ENCODE measurements at regions not wholly inside any gene's neighbourhood (a gene's known extent, or its start where the extent isn't known, plus 50 kb on each side); places are given as distances from the start of the nearest gene placed in this dataset.
"Not testable (repeated sequence)": the region's sequence is repeated elsewhere in the genome, so short reads cannot be mapped to it uniquely, and the experiment has no call there.

GRCh38 chr6:43891072-43891870 lies 121.3 kb downstream of the VEGFA start:
- H3K27ac Mint-ChIP-seq: no peak overlapping the region
- no peaks in the 10 kb centered on the region for H3K36me3 Mint-ChIP-seq (ENCODE audit: low read depth)
- peaks cover 23% of the 10 kb centered on the region for H3K27me3 Mint-ChIP-seq
- H3K4me1 Mint-ChIP-seq: no peaks in the 10 kb centered on the region
- no peak for DNase-seq
- ChIA-PET POLR2A (no interaction called here), CTCF (no interaction called here)
- H3K4me3 Mint-ChIP-seq: no peak overlapping the region
- H3K9me3 Mint-ChIP-seq: no peaks in the 10 kb centered on the region

GRCh38 chr6:43890197-43891062 lies 120.4 kb downstream of the VEGFA start:
- Mint-ChIP-seq H3K4me1 (no peaks in the 10 kb centered on the region), H3K36me3 (ENCODE audit: low read depth) (no peaks in the 10 kb centered on the region), H3K4me3 (no peak overlapping the region), H3K27ac (no peak overlapping the region), H3K27me3 (peaks cover 23% of the 10 kb centered on the region), H3K9me3 (no peaks in the 10 kb centered on the region)
- CTCF ChIA-PET: no interaction called here
- no peak for DNase-seq
- POLR2A ChIA-PET: no interaction called here

GRCh38 chr6:43887906-43888683 lies 118.1 kb downstream of the VEGFA start:
- no peak overlapping the region for H3K4me3 Mint-ChIP-seq
- peaks cover 20% of the 10 kb centered on the region for H3K27me3 Mint-ChIP-seq
- CTCF ChIA-PET: no interaction called here
- POLR2A ChIA-PET: no interaction called here
- no peak overlapping the region for H3K27ac Mint-ChIP-seq
- no peaks in the 10 kb centered on the region for H3K9me3 Mint-ChIP-seq
- no peaks in the 10 kb centered on the region for H3K36me3 Mint-ChIP-seq (ENCODE audit: low read depth)
- no peaks in the 10 kb centered on the region for H3K4me1 Mint-ChIP-seq
- no peak for DNase-seq

- peaks cover 18% of the 10 kb centered on the region for H3K27me3 Mint-ChIP-seq
- POLR2A ChIA-PET: no interaction called here
Measured at GRCh38 chr6:43887340-43887858, 117.4 kb downstream of the VEGFA start.

GRCh38 chr6:43886717-43887339 lies 116.8 kb downstream of the VEGFA start:
- no peaks in the 10 kb centered on the region for H3K9me3 Mint-ChIP-seq
- CTCF ChIA-PET: no interaction called here

More at GRCh38 chr6:43887340-43887858, 117.4 kb downstream of the VEGFA start:
- Mint-ChIP-seq H3K4me3 (no peak overlapping the region), H3K36me3 (ENCODE audit: low read depth) (no peaks in the 10 kb centered on the region), H3K9me3 (no peaks in the 10 kb centered on the region), H3K4me1 (no peaks in the 10 kb centered on the region), H3K27ac (no peak overlapping the region)
- CTCF ChIA-PET: no interaction called here
- DNase-seq: no peak

GRCh38 chr6:43886067-43886461 lies 116.1 kb downstream of the VEGFA start:
- Mint-ChIP-seq H3K27ac (no peak overlapping the region), H3K36me3 (ENCODE audit: low read depth) (no peaks in the 10 kb centered on the region), H3K27me3 (peaks cover 8% of the 10 kb centered on the region), H3K9me3 (no peaks in the 10 kb centered on the region), H3K4me1 (no peaks in the 10 kb centered on the region), H3K4me3 (no peak overlapping the region)
- no peak for DNase-seq
- ChIA-PET POLR2A (no interaction called here), CTCF (no interaction called here)

More at GRCh38 chr6:43886717-43887339, 116.8 kb downstream of the VEGFA start:
- no peaks in the 10 kb centered on the region for H3K4me1 Mint-ChIP-seq
- no peaks in the 10 kb centered on the region for H3K36me3 Mint-ChIP-seq (ENCODE audit: low read depth)
- peaks cover 15% of the 10 kb centered on the region for H3K27me3 Mint-ChIP-seq
- H3K4me3 Mint-ChIP-seq: no peak overlapping the region
- no peak for DNase-seq
- H3K27ac Mint-ChIP-seq: no peak overlapping the region
- POLR2A ChIA-PET: no interaction called here

- no peaks in the 10 kb centered on the region for H3K4me1 Mint-ChIP-seq
- H3K4me3 Mint-ChIP-seq: no peak overlapping the region
- ChIA-PET CTCF (no interaction called here), POLR2A (no interaction called here)
- H3K9me3 Mint-ChIP-seq: no peaks in the 10 kb centered on the region
- no peak overlapping the region for H3K27ac Mint-ChIP-seq
- no peaks in the 10 kb centered on the region for H3K36me3 Mint-ChIP-seq (ENCODE audit: low read depth)
- H3K27me3 Mint-ChIP-seq: peaks cover 5% of the 10 kb centered on the region
- no peak for DNase-seq
Measured at GRCh38 chr6:43885399-43886066, 115.5 kb downstream of the VEGFA start.

- H3K36me3 Mint-ChIP-seq (ENCODE audit: low read depth): no peaks in the 10 kb centered on the region
- POLR2A ChIA-PET: no interaction called here
- DNase-seq: no peak
- H3K4me3 Mint-ChIP-seq: no peak overlapping the region
- no peaks in the 10 kb centered on the region for H3K9me3 Mint-ChIP-seq
- no peak overlapping the region for H3K27ac Mint-ChIP-seq
- H3K27me3 Mint-ChIP-seq: no peaks in the 10 kb centered on the region
- CTCF ChIA-PET: no interaction called here
- H3K4me1 Mint-ChIP-seq: no peaks in the 10 kb centered on the region
Measured at GRCh38 chr6:43884652-43885022, 114.6 kb downstream of the VEGFA start.

GRCh38 chr6:43883847-43884651 lies 114.0 kb downstream of the VEGFA start:
- no peaks in the 10 kb centered on the region for H3K36me3 Mint-ChIP-seq (ENCODE audit: low read depth)
- DNase-seq: no peak
- POLR2A ChIA-PET: no interaction called here
- no peaks in the 10 kb centered on the region for H3K9me3 Mint-ChIP-seq
- CTCF ChIA-PET: no interaction called here
- no peak overlapping the region for H3K27ac Mint-ChIP-seq
- no peaks in the 10 kb centered on the region for H3K4me1 Mint-ChIP-seq
- no peak overlapping the region for H3K4me3 Mint-ChIP-seq
- no peaks in the 10 kb centered on the region for H3K27me3 Mint-ChIP-seq

GRCh38 chr6:43882690-43883448 lies 112.9 kb downstream of the VEGFA start:
- H3K4me3 Mint-ChIP-seq; POLR2A ChIA-PET; CTCF ChIA-PET; H3K27me3 Mint-ChIP-seq; DNase-seq; H3K36me3 Mint-ChIP-seq (ENCODE audit: low read depth); H3K9me3 Mint-ChIP-seq; H3K27ac Mint-ChIP-seq; H3K4me1 Mint-ChIP-seq: not testable (repeated sequence)
